ENCODE measurements at regions not wholly inside any gene's neighbourhood (a gene's known extent, or its start where the extent isn't known, plus 50 kb on each side); places are given as distances from the start of the nearest gene placed in this dataset.

DNA sequence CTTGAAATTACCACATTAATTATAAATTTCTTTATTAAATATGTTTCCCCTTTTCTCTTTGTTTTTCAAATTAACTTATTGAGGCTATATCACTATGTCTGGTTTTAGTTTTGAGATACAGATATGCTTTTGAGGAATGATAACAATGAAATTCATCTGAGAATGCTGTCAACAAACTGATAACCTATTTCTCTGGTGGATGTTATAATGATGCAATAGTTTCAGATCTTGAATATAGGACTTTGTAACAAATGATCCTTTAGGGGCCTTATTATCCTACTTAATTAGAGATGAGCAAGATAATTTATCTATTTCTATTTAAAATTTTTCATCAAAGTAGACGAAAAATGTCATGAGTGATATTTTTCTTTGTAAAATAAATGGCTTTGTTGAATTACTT lies 123.7 kb downstream of the MAGEB17 start:
- TF ChIP-seq EZH2phosphoT487 (IDR thresholded peaks at IDR 0.05; ENCODE audit: borderline replicate concordance) = no peak
- TF ChIP-seq, protein P1, sequence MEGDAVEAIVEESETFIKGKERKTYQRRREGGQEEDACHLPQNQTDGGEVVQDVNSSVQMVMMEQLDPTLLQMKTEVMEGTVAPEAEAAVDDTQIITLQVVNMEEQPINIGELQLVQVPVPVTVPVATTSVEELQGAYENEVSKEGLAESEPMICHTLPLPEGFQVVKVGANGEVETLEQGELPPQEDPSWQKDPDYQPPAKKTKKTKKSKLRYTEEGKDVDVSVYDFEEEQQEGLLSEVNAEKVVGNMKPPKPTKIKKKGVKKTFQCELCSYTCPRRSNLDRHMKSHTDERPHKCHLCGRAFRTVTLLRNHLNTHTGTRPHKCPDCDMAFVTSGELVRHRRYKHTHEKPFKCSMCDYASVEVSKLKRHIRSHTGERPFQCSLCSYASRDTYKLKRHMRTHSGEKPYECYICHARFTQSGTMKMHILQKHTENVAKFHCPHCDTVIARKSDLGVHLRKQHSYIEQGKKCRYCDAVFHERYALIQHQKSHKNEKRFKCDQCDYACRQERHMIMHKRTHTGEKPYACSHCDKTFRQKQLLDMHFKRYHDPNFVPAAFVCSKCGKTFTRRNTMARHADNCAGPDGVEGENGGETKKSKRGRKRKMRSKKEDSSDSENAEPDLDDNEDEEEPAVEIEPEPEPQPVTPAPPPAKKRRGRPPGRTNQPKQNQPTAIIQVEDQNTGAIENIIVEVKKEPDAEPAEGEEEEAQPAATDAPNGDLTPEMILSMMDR (conservative IDR thresholded peaks at IDR 0.05; ENCODE audit: low read length) = no peak
- Histone ChIP-seq H3K9ac (ENCODE audit: low read depth, low read length, poor library complexity, severe bottlenecking) (no peak overlapping the region), H3K4me3 (ENCODE audit: low read length, poor library complexity, severe bottlenecking) (no peak overlapping the region), H3K36me3 (ENCODE audit: insufficient read depth, low read length) (no peaks in the 10 kb centered on the region), H3K27me3 (ENCODE audit: insufficient read depth, low read length, poor library complexity, severe bottlenecking) (no peaks in the 10 kb centered on the region), H3K9me3 (ENCODE audit: insufficient read depth, low read depth, low read length) (no peaks in the 10 kb centered on the region), H3K4me1 (ENCODE audit: insufficient read depth, low read length, poor library complexity, severe bottlenecking) (no peaks in the 10 kb centered on the region), H3K4me2 (ENCODE audit: low read depth, low read length, poor library complexity, severe bottlenecking) (no peak overlapping the region), H3F3A (ENCODE audit: low read depth) (no peaks in the 10 kb centered on the region), H3K79me2 (ENCODE audit: insufficient read depth, low read length) (no peaks in the 10 kb centered on the region), H3K9me2 (replicated peaks; ENCODE audit: low read depth, low read length) (no peaks in the 10 kb centered on the region), H4K20me1 (ENCODE audit: insufficient read depth, low read length, poor library complexity, severe bottlenecking) (no peaks in the 10 kb centered on the region), H2AFZ (ENCODE audit: low read length) (no peak overlapping the region)

- Histone ChIP-seq H3K4me2 (ENCODE audit: low read depth, low read length, poor library complexity, severe bottlenecking) (no peak overlapping the region), H3K27me3 (ENCODE audit: insufficient read depth, low read length, poor library complexity, severe bottlenecking) (no peaks in the 10 kb centered on the region), H3K9me3 (ENCODE audit: insufficient read depth, low read depth, low read length) (no peaks in the 10 kb centered on the region), H3K4me3 (ENCODE audit: low read length, poor library complexity, severe bottlenecking) (no peak overlapping the region), H3F3A (ENCODE audit: low read depth) (no peaks in the 10 kb centered on the region), H4K20me1 (ENCODE audit: insufficient read depth, low read length, poor library complexity, severe bottlenecking) (no peaks in the 10 kb centered on the region), H3K9me2 (replicated peaks; ENCODE audit: low read depth, low read length) (no peaks in the 10 kb centered on the region), H3K79me2 (ENCODE audit: insufficient read depth, low read length) (no peaks in the 10 kb centered on the region), H3K4me1 (ENCODE audit: insufficient read depth, low read length, poor library complexity, severe bottlenecking) (no peaks in the 10 kb centered on the region), H3K9ac (ENCODE audit: low read depth, low read length, poor library complexity, severe bottlenecking) (no peak overlapping the region), H2AFZ (ENCODE audit: low read length) (no peak overlapping the region), H3K36me3 (ENCODE audit: insufficient read depth, low read length) (no peaks in the 10 kb centered on the region)
- TF ChIP-seq, protein P1 (conservative IDR thresholded peaks at IDR 0.05; ENCODE audit: low read length) = no peak
- no peak for TF ChIP-seq EZH2phosphoT487 (IDR thresholded peaks at IDR 0.05; ENCODE audit: borderline replicate concordance)
These were observed 133.6 kb downstream of the MAGEB17 start for GRCh38 chrX:16300831-16301230.

DNA sequence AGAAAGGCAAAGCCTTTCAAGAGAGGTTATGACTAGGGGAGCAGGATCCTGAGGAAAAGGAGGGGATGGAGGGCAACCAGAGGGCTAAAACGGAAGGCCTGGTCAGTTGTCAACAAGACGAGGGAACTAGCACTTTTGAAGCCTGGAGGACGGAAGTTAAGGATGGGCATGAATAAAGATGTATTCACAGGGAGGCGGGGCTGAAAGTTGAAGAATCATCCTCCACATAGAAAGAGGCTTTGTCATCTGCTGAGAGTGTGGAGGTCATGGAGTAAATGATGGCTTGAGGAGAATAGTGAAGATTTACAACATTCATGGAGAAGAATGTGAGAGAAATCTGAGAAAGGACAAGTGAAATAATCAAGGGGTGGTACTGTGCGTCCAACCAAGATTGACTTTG lies 137.5 kb downstream of the MAGEB17 start:
- Histone ChIP-seq H3K79me2 (ENCODE audit: insufficient read depth, low read length) (no peaks in the 10 kb centered on the region), H3K9me2 (replicated peaks; ENCODE audit: low read depth, low read length) (no peaks in the 10 kb centered on the region), H2AFZ (ENCODE audit: low read length) (no peak overlapping the region), H3K4me3 (ENCODE audit: low read length, poor library complexity, severe bottlenecking) (no peak overlapping the region), H3K9ac (ENCODE audit: low read depth, low read length, poor library complexity, severe bottlenecking) (no peak overlapping the region), H3F3A (ENCODE audit: low read depth) (no peaks in the 10 kb centered on the region), H3K4me2 (ENCODE audit: low read depth, low read length, poor library complexity, severe bottlenecking) (no peak overlapping the region), H4K20me1 (ENCODE audit: insufficient read depth, low read length, poor library complexity, severe bottlenecking) (no peaks in the 10 kb centered on the region), H3K36me3 (ENCODE audit: insufficient read depth, low read length) (no peaks in the 10 kb centered on the region), H3K4me1 (ENCODE audit: insufficient read depth, low read length, poor library complexity, severe bottlenecking) (no peaks in the 10 kb centered on the region), H3K27me3 (ENCODE audit: insufficient read depth, low read length, poor library complexity, severe bottlenecking) (no peaks in the 10 kb centered on the region), H3K9me3 (ENCODE audit: insufficient read depth, low read depth, low read length) (no peaks in the 10 kb centered on the region)
- TF ChIP-seq EZH2phosphoT487 (IDR thresholded peaks at IDR 0.05; ENCODE audit: borderline replicate concordance) = no peak
- TF ChIP-seq, protein P1 (conservative IDR thresholded peaks at IDR 0.05; ENCODE audit: low read length) = no peak

Measured in Loucy (cell line).